ENCODE measurements at regions not wholly inside any gene's neighbourhood (a gene's known extent, or its start where the extent isn't known, plus 50 kb on each side); places are given as distances from the start of the nearest gene placed in this dataset.

DNA sequence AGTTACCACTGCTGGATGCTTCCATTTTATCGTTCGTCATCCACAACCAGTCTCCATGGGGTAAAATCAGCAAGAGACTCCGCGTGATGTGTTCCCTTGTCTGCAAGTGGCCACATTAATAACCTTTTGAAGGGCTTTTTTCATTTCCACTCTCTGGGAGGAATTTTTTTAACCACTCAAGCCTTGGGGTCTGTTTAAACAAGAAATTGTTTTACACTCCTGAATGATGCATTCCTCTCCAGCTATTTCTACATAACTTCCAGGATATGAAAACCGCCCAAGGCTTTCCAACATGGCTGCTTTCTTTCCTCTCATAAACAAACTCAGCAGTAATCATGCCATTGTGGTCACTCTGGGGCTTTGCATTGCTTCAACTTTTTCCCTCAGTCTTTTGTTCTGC is 217.2 kb upstream of the DAPK1 start:
- H3K4me1 ChIP-seq (ENCODE audit: control insufficient read depth, extremely low read depth, insufficient read depth, low read length), result no peaks in the 10 kb centered on the region
- no peak overlapping the region for H2AFZ ChIP-seq (ENCODE audit: low read depth, low read length)
- no peaks in the 10 kb centered on the region for H4K20me1 ChIP-seq (replicated peaks; ENCODE audit: control insufficient read depth, extremely low read depth, insufficient read depth, low read length)
- no peak overlapping the region for H3K4me3 ChIP-seq (replicated peaks in 1 of 3; ENCODE audit: insufficient read depth in 1 of 3, low read depth in 1 of 3, low read length in 3 of 3)
- H3K36me3 ChIP-seq (ENCODE audit: control insufficient read depth in 2 of 2, extremely low read depth in 1 of 2, insufficient read depth in 2 of 2, low read length in 2 of 2), result no peaks in the 10 kb centered on the region
- H3K9ac ChIP-seq (replicated peaks; ENCODE audit: extremely low read depth, insufficient read depth, low read length), result no peak overlapping the region
- dilution Hi-C loops (cut with MboI; ENCODE audit: extremely low pct_ligation_motif_present, low sequenced_read_pairs), result no loop called here
- ChIA-PET CTCF (no interaction called here), POLR2A (no interaction called here)
- no TSS peak for BruUV-seq (replicated peaks)
- H3K4me2 ChIP-seq (ENCODE audit: insufficient read depth, low read length), result no peak overlapping the region
- H3K27ac ChIP-seq (ENCODE audit: insufficient read depth, low read depth, low read length), result no peak overlapping the region
- FAIRE-seq (no peak), DNase-seq (ENCODE audit: low read depth, low spot score) (no peak)
- H3K27me3 ChIP-seq (ENCODE audit: control insufficient read depth in 2 of 2, insufficient read depth in 2 of 2, low read length in 2 of 2), result no peaks in the 10 kb centered on the region
- no peaks in the 10 kb centered on the region for H3K79me2 ChIP-seq (ENCODE audit: control insufficient read depth, insufficient read depth, low read length)
- no peak for TF ChIP-seq FOS (IDR thresholded peaks at IDR 0.05; ENCODE audit: borderline replicate concordance, insufficient read depth, low read length)
- TF ChIP-seq, protein P1, sequence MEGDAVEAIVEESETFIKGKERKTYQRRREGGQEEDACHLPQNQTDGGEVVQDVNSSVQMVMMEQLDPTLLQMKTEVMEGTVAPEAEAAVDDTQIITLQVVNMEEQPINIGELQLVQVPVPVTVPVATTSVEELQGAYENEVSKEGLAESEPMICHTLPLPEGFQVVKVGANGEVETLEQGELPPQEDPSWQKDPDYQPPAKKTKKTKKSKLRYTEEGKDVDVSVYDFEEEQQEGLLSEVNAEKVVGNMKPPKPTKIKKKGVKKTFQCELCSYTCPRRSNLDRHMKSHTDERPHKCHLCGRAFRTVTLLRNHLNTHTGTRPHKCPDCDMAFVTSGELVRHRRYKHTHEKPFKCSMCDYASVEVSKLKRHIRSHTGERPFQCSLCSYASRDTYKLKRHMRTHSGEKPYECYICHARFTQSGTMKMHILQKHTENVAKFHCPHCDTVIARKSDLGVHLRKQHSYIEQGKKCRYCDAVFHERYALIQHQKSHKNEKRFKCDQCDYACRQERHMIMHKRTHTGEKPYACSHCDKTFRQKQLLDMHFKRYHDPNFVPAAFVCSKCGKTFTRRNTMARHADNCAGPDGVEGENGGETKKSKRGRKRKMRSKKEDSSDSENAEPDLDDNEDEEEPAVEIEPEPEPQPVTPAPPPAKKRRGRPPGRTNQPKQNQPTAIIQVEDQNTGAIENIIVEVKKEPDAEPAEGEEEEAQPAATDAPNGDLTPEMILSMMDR (IDR thresholded peaks at IDR 0.05; ENCODE audit: extremely low read depth in 1 of 2, insufficient read depth in 1 of 2, low read depth in 1 of 2, low read length in 2 of 2), result no peak
- TF ChIP-seq GATA2 (IDR thresholded peaks at IDR 0.05; ENCODE audit: insufficient read depth, insufficient read length, low read depth, low read length), result no peak
- no peak for TF ChIP-seq POLR2A (IDR thresholded peaks at IDR 0.05; ENCODE audit: low read depth, low read length)
- TF ChIP-seq, protein P2, sequence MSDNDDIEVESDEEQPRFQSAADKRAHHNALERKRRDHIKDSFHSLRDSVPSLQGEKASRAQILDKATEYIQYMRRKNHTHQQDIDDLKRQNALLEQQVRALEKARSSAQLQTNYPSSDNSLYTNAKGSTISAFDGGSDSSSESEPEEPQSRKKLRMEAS (IDR thresholded peaks at IDR 0.05; ENCODE audit: insufficient read depth, insufficient read length), result no peak
- no peak for TF ChIP-seq EZH2 (IDR thresholded peaks at IDR 0.05; ENCODE audit: borderline replicate concordance, low read depth, low read length, severe bottlenecking)
- TF ChIP-seq MYC (IDR thresholded peaks at IDR 0.05; ENCODE audit: low read depth, low read length), result no peak
- no peaks in the 10 kb centered on the region for H3K9me1 ChIP-seq (replicated peaks; ENCODE audit: control insufficient read depth, extremely low read depth, insufficient read depth, low read length)
- H3K9me3 ChIP-seq (replicated peaks; ENCODE audit: control insufficient read depth, insufficient read depth, low read length), result no peaks in the 10 kb centered on the region
- intact Hi-C loops (cut with micrococcal nuclease), result no loop called here

DNA sequence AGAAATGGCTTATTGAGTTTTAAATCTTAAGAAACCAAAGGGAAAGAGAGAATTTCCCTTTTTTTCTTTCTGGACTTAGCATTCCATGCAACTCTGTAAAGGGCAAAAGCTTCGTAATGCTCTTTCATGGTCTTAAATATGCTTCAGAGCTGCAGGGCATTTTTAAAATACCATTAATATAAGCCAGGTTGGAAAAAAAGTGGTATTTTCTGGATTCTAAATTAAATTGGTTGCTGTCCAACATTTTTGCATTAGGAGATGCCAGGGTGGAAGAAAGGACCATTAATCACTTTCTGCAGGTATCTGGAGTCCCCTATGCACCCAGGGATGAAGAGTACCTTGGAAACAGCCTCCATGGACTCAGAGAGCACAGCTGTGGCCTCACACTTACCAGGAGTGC is 215.1 kb upstream of the DAPK1 start:
- H3K4me2 ChIP-seq (ENCODE audit: insufficient read depth, low read length), result no peak overlapping the region
- H3K27ac ChIP-seq (ENCODE audit: insufficient read depth, low read depth, low read length), result no peak overlapping the region
- H3K4me3 ChIP-seq (replicated peaks in 1 of 3; ENCODE audit: insufficient read depth in 1 of 3, low read depth in 1 of 3, low read length in 3 of 3), result no peak overlapping the region
- H3K4me1 ChIP-seq (ENCODE audit: control insufficient read depth, extremely low read depth, insufficient read depth, low read length), result no peaks in the 10 kb centered on the region
- H2AFZ ChIP-seq (ENCODE audit: low read depth, low read length), result no peak overlapping the region
- TF ChIP-seq MYC (IDR thresholded peaks at IDR 0.05; ENCODE audit: low read depth, low read length) (no peak), JUN (IDR thresholded peaks at IDR 0.05; ENCODE audit: borderline replicate concordance, insufficient read depth, insufficient read length, low read depth) (no peak), POLR2A (IDR thresholded peaks at IDR 0.05; ENCODE audit: low read depth, low read length) (no peak), GATA2 (IDR thresholded peaks at IDR 0.05; ENCODE audit: insufficient read depth, insufficient read length, low read depth, low read length) (no peak), POLR2AphosphoS5 (IDR thresholded peaks at IDR 0.05; ENCODE audit: insufficient read depth, low read depth, low read length) (no peak), EZH2 (IDR thresholded peaks at IDR 0.05; ENCODE audit: borderline replicate concordance, low read depth, low read length, severe bottlenecking) (no peak), FOS (IDR thresholded peaks at IDR 0.05; ENCODE audit: borderline replicate concordance, insufficient read depth, low read length) (no peak)
- TF ChIP-seq, protein P1 (IDR thresholded peaks at IDR 0.05; ENCODE audit: extremely low read depth in 1 of 2, insufficient read depth in 1 of 2, low read depth in 1 of 2, low read length in 2 of 2), result no peak
- TF ChIP-seq, protein P2 (IDR thresholded peaks at IDR 0.05; ENCODE audit: insufficient read depth, insufficient read length), result no peak
- BruUV-seq (replicated peaks), result no TSS peak
- H3K36me3 ChIP-seq (ENCODE audit: control insufficient read depth in 2 of 2, extremely low read depth in 1 of 2, insufficient read depth in 2 of 2, low read length in 2 of 2), result no peaks in the 10 kb centered on the region
- H3K27me3 ChIP-seq (ENCODE audit: control insufficient read depth in 2 of 2, insufficient read depth in 2 of 2, low read length in 2 of 2), result no peaks in the 10 kb centered on the region
- ChIA-PET POLR2A (no interaction called here), CTCF (no interaction called here)
- intact Hi-C loops (cut with micrococcal nuclease), result no loop called here
- H3K9me1 ChIP-seq (replicated peaks; ENCODE audit: control insufficient read depth, extremely low read depth, insufficient read depth, low read length), result no peaks in the 10 kb centered on the region
- FAIRE-seq (no peak), DNase-seq (ENCODE audit: low read depth, low spot score) (no peak)
- no peaks in the 10 kb centered on the region for H4K20me1 ChIP-seq (replicated peaks; ENCODE audit: control insufficient read depth, extremely low read depth, insufficient read depth, low read length)
- no peak overlapping the region for H3K9ac ChIP-seq (replicated peaks; ENCODE audit: extremely low read depth, insufficient read depth, low read length)
- H3K79me2 ChIP-seq (ENCODE audit: control insufficient read depth, insufficient read depth, low read length), result no peaks in the 10 kb centered on the region
- dilution Hi-C loops (cut with MboI; ENCODE audit: extremely low pct_ligation_motif_present, low sequenced_read_pairs), result no loop called here
- no peaks in the 10 kb centered on the region for H3K9me3 ChIP-seq (replicated peaks; ENCODE audit: control insufficient read depth, insufficient read depth, low read length)

Measured in endothelial cell of umbilical vein (primary cell).